Hypothalamus (tissue), 51 donors: ENCODE measurements at regions not wholly inside any gene's neighbourhood (a gene's known extent, or its start where the extent isn't known, plus 50 kb on each side); places are given as distances from the start of the nearest gene placed in this dataset.
A peak's percentile ranks its signal among the peaks of the same experiment; 100 is the strongest.

Source experiments
- DNase-seq, 51 donors: peaks; one replicate each; lab custom pipeline; 2025; lab: John Stamatoyannopoulos, UW

DNA sequence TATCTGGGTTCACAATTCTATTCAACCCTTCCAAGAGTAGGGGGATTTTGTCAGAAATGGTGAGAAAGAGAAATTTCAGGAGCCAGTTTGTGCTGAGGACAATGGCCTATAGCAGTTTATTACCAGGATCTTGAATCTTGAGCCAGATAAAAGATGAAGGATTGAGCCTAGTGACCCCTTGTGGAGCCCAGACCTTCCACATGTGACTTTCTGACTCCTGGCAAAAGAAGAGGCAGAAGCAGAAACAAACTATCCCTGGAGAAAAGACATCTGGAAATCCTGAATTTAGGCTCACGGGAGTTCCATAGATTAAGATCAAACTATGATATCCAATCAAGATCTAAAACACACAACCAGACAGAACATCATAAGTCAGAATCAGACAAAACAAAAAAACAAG lies 60.9 kb upstream of the CHRM2 start:
- no peak for DNase-seq

DNA sequence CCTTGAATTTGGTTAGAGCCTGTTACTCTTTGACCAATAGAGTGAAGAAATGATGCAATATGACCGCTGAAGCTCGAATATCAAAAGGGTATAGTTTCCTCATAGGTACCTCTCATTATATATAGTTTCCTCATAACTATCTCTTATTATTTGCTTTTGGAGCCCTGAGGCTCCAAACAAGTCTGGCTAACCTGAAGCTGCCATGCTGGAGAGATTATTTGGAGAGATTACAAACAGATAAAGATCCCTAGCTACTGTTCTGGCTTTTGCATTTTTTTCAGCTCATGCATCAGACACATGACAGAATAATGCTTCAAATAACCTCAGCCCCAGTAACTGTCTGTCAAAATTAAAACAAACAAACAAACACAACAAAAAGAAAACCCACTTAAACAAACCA lies 65.4 kb upstream of the CHRM2 start:
- DNase-seq = no peak

DNA sequence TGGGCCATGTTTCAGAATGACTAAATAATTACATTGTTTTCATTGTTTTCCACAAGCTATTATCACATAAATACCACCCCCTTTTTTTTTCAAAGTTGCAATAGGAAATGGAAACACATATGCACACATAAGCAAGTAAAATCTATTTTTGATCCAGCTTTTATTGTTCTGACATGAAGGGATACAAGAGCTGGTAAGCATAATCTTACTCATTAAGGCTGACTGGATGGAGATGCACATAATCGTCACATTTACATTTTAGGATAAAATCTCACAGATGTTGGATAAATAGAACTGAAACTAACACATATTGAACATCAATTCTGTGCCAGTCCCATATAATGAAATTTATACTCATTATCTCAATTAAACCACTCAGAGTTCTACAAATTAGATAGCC lies 84.5 kb upstream of the CHRM2 start:
- DNase-seq = no peak

- DNase-seq = no peak
Measured at GRCh38 chr7:136741941-136742340, 126.5 kb upstream of the CHRM2 start.

- DNase-seq = no peak
Measured at GRCh38 chr7:136728945-136729344, 139.5 kb upstream of the CHRM2 start.

- DNase-seq = no peak
Measured at GRCh38 chr7:136726460-136726859, 142.0 kb upstream of the CHRM2 start.

DNA sequence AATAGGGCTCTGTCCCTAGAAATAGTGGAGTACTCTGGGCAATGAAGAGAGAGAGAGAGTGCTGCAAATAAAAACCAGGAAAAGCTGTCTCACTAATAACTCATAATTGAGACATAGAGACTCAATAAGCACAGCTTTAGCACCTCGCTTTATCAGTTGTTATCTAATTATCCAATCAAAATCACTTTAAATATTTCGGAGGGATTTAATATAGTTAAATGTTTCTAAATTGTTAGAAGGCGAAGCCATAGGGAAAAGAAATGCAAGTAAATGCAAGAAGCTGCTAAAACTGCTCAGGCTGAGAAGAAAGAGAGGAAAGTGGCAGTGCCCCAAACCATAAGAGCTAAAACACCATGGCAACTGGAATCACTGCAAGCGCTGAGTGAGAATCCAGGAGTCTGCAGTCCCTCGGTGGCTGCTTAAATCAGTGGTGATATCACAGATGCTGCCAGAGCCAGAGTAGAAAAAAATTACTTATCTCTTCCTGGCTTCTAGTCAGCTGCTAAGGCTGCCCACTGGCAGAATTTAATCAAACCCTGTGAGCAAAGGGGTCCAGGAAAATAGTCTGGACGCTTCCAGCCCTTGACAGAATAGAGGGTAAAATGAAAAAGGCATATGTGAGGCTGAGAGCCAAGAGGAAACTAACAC lies 150.4 kb upstream of the CHRM2 start:
- DNase-seq = no peak

- no peak for DNase-seq
Measured at GRCh38 chr7:136714062-136714461, 154.4 kb upstream of the CHRM2 start.

DNA sequence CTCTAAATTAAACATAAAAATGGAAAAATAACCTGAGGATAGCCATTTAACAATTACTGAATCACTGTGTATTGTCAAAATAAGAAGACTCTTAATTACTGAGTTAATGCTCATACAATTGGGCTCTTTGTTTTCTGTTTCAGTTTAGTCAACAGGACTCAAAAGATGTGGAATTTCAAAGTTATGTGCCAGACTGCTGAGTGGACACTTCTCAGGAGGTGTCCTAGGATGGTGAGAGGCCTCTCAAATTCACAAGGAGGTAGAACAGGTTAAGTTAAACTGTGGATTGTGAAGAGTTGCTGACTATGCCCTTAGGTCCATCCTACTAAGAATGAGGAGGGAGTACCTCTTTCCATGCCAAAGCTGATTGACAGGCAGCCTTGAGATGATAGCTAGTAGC lies 157.7 kb upstream of the CHRM2 start:
- no peak for DNase-seq

DNA sequence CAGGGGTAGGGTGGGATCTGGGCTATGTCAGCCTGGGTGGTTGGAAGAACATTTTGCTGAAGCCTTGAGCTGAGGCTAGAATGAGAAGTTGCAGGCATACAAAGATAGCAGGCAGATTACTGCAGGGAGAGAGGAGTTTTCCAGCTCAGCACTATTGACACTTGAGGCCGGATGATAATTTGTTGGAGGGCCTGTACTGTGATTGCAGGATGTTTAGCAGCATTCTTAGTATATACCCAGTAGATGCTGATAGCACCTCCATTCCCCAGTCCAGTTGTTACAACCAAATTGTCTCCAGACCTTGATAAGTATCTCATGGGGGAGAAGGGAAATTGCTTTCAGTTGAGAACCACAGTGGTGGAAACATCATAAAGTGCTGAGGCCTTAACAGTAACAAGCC lies 158.6 kb upstream of the CHRM2 start:
- DNase-seq = no peak

DNA sequence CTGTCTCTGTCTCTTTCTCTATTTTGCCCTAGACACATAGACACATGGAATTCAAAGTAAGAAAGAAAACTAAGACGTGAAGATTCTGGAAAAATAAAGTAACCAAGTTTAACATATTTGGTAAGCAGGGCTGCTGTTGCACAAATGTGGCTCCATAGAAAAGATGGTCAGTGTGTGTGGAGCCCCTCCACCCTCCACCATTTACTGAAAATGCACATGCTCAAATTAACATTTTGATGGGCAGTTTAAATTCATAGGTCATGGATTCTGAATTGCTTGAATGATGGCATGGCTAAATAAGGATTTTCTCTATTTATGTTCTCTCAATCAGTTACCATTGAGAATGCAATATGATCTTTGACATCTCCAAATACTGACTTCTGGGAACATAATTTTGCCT lies 165.5 kb upstream of the CHRM2 start:
- DNase-seq = no peak

DNA sequence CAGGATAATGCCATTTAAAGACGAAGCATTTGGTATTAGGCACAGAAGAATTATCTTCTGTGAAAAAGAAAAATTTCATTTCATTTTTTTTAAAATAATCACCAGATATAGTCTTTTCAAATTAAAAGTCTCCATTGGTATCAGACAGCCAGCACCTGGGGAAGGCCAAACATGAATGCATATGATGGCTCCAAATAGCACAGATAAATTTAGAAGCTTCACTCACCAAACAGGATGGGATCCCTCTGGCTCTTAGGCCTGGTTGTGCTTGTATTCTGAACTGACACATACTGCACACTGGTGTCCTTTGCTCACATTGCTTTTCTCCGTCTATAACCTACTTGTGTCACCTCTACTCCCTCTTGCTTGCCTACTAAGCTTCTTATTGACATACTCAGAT lies 169.5 kb upstream of the CHRM2 start:
- DNase-seq = no peak

DNA sequence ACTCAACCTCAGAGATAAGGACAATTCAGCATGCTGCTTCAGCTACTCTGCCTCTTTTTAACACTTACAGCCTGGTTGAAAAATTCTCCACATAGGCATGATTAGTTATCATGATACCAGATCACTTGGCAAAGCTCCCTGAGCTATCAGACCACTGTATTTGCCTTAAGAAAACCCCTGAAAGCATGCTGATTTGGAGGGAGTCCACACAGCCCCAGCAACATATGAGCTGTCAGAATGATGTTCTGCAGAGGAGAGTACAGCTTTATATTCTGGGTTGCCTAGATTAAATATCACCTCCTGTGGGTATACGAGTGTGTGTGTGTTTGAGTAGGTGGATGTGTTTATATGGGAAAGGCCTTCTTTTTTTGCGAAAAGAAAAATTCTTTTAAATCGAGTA lies 170.2 kb upstream of the CHRM2 start:
- DNase-seq = no peak

DNA sequence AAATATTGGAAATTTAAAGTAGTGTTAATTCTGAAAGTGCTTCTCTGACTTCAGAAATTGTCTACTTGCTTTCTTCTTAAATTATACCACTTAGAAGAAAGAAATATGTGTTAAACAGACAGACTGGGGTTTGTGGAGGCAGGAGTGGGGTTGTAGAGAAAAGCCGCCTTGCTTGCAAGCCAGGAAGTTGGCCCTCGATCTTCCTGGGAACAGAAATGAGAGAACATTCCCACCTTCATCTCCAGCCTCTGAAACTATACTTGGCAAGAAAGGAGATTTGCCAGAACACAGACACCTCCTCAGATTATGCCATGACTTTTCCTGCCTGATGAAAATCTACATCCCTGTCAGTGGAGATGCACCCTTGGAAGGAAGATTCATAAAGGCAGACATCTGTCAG lies 171.2 kb upstream of the CHRM2 start:
- no peak for DNase-seq

- DNase-seq = no peak
Measured at GRCh38 chr7:136693166-136694119, 175.0 kb upstream of the CHRM2 start.

- DNase-seq = no peak
Measured at GRCh38 chr7:136692221-136692620, 176.2 kb upstream of the CHRM2 start.

DNA sequence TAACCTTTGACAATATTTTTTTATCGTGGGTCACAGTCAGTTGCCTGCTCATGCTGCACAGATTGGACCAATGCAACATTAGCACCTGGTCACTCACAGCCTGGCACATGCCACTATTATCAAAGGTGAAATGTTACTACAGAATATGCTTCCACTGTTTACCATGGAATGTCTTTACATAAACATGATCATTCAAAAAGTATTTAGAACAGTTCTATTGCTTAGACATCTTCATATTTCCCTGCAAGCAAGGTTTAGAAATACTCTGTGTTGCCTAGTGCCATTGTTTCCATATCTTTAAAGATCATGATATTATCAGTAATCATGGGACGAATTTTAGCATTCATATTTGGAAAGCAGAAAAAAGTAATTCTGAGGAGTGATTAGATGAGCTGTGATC lies 179.9 kb upstream of the CHRM2 start:
- no peak for DNase-seq

- DNase-seq = peak in 1 of 51 donors; percentile 2
Measured at GRCh38 chr7:136687693-136688322, 180.6 kb upstream of the CHRM2 start.

DNA sequence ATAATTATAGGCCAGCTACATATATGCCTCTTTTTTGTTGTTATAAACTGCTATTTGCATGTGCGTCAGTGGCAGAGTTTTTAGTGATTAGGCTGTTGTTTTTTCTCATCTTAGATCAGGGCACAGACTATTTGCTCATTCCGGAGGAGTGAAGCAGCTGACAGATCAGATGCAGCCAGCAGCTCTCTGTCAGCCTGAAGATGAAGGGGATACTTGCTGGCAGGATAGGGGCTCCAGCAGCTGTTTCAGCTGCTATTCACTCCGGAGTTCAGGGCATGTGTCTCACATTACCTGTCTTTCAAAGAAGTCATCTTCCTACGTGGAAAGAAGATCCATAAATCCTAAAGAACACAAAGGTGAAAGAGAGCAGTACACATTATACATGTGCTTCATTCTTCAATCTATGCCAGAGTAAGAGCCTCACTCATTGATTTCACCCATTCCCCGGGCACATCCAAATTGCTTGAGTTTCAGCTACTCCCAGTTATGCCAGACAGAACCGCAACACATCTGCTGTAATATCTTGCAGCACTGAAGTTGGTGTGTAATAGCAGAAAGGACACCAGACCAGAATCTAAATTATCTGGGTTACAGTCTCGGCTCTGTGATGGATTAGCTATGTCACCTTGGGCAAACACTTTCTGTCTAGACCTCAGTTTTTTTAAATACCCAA lies 182.8 kb upstream of the CHRM2 start:
- no peak for DNase-seq

- DNase-seq = no peak
Measured at GRCh38 chr7:136677471-136678365, 190.7 kb upstream of the CHRM2 start.
